ENCODE measurements at regions not wholly inside any gene's neighbourhood (a gene's known extent, or its start where the extent isn't known, plus 50 kb on each side); places are given as distances from the start of the nearest gene placed in this dataset.

- DNase-seq = no peak
Measured at GRCh38 chr4:147318586-147318985, 162.3 kb upstream of the EDNRA start.

GRCh38 chr4:147325571-147325981 is 155.3 kb upstream of the EDNRA start:
- DNase-seq = no peak

GRCh38 chr4:147326591-147326990 is 154.3 kb upstream of the EDNRA start:
- DNase-seq = no peak

GRCh38 chr4:147327322-147327721 is 153.6 kb upstream of the EDNRA start:
- no peak for DNase-seq

GRCh38 chr4:147328189-147328588 is 152.7 kb upstream of the EDNRA start:
- DNase-seq = no peak

- no peak for DNase-seq
Measured at GRCh38 chr4:147328756-147329446, 152.0 kb upstream of the EDNRA start.

- no peak for DNase-seq
Measured at GRCh38 chr4:147332091-147332490, 148.8 kb upstream of the EDNRA start.

GRCh38 chr4:147334478-147334877 is 146.4 kb upstream of the EDNRA start:
- DNase-seq = no peak

- no peak for DNase-seq
Measured at GRCh38 chr4:147335183-147335582, 145.7 kb upstream of the EDNRA start.

- no peak for DNase-seq
Measured at GRCh38 chr4:147336252-147336651, 144.6 kb upstream of the EDNRA start.

GRCh38 chr4:147339100-147339499 is 141.8 kb upstream of the EDNRA start:
- no peak for DNase-seq

- DNase-seq = no peak
Measured at GRCh38 chr4:147340111-147340510, 140.8 kb upstream of the EDNRA start.

GRCh38 chr4:147340591-147341120 is 140.2 kb upstream of the EDNRA start:
- no peak for DNase-seq

GRCh38 chr4:147343692-147344091 is 137.2 kb upstream of the EDNRA start:
- DNase-seq = no peak

GRCh38 chr4:147345662-147346061 is 135.2 kb upstream of the EDNRA start:
- DNase-seq = no peak

GRCh38 chr4:147347217-147347616 is 133.7 kb upstream of the EDNRA start:
- no peak for DNase-seq

GRCh38 chr4:147349193-147349592 is 131.7 kb upstream of the EDNRA start:
- DNase-seq = no peak

- DNase-seq = no peak
Measured at GRCh38 chr4:147351083-147351787, 129.7 kb upstream of the EDNRA start.

GRCh38 chr4:147354237-147354636 is 126.7 kb upstream of the EDNRA start:
- no peak for DNase-seq

- no peak for DNase-seq
Measured at GRCh38 chr4:147355032-147355656, 125.8 kb upstream of the EDNRA start.

GRCh38 chr4:147355847-147356246 is 125.0 kb upstream of the EDNRA start:
- no peak for DNase-seq

GRCh38 chr4:147360301-147360700 is 120.6 kb upstream of the EDNRA start:
- DNase-seq = no peak

- no peak for DNase-seq
Measured at GRCh38 chr4:147361726-147362125, 119.2 kb upstream of the EDNRA start.

GRCh38 chr4:147362938-147363337 is 118.0 kb upstream of the EDNRA start:
- DNase-seq = no peak

Measured in suppressor macrophage (primary cell).